GM23248 (cell line): ENCODE measurements at regions not wholly inside any gene's neighbourhood (a gene's known extent, or its start where the extent isn't known, plus 50 kb on each side); places are given as distances from the start of the nearest gene placed in this dataset.
A peak's percentile ranks its signal among the peaks of the same experiment; 100 is the strongest.

Experiments
- DNase-seq: peaks from one replicate; pipeline ENCODE4 v3.0.0-alpha.2; 2015
- H2AFZ ChIP-seq: fragments of 200-600 bp; sonication (generic); 2 replicates; pipeline ENCODE4 v1.6.1; 2016; ENCODE audit warnings: antibody characterized with exemption
- H3F3A ChIP-seq: fragments of 200-600 bp; sonication (generic); 2 replicates; pipeline ENCODE4 v1.6.1; 2016; ENCODE audit warnings: mild to moderate bottlenecking, antibody characterized with exemption, mixed run types; ENCODE audit not compliant: insufficient read depth
- H3K27ac ChIP-seq: fragments of 200-600 bp; sonication (generic); 2 replicates; pipeline ENCODE4 v1.5.1; 2016; ENCODE audit warnings: mild to moderate bottlenecking
- H3K27me3 ChIP-seq: fragments of 200-600 bp; sonication (generic); replicated peaks from 2 replicates; pipeline ENCODE4 v1.6.1; 2016; ENCODE audit warnings: mild to moderate bottlenecking; ENCODE audit not compliant: insufficient read depth
- H3K36me3 ChIP-seq: fragments of 200-600 bp; sonication (generic); 2 replicates; pipeline ENCODE4 v1.6.1; 2016; ENCODE audit warnings: low read depth, mild to moderate bottlenecking
- H3K4me1 ChIP-seq: fragments of 200-600 bp; sonication (generic); 2 replicates; pipeline ENCODE4 v1.6.1; 2016; ENCODE audit warnings: mild to moderate bottlenecking; ENCODE audit not compliant: insufficient read depth
- H3K4me2 ChIP-seq: fragments of 200-600 bp; sonication (generic); one replicate; pipeline ENCODE4 v1.6.1; 2016; ENCODE audit warnings: mild to moderate bottlenecking; ENCODE audit not compliant: unreplicated experiment
- H3K4me3 ChIP-seq: fragments of 200-600 bp; sonication (generic); 2 replicates; pipeline ENCODE4 v1.5.1; 2016; ENCODE audit warnings: mild to moderate bottlenecking
- H3K79me2 ChIP-seq: fragments of 200-600 bp; sonication (generic); 2 replicates; pipeline ENCODE4 v1.6.1; 2016; ENCODE audit warnings: mild to moderate bottlenecking; ENCODE audit not compliant: insufficient read depth
- H3K9ac ChIP-seq: fragments of 200-600 bp; sonication (generic); 2 replicates; pipeline ENCODE4 v1.6.1; 2016; ENCODE audit warnings: mild to moderate bottlenecking
- H3K9me2 ChIP-seq: fragments of 200-600 bp; sonication (generic); 2 replicates; pipeline ENCODE4 v1.6.1; 2016; ENCODE audit warnings: mixed run types, mild to moderate bottlenecking, moderate library complexity; ENCODE audit not compliant: insufficient read depth
- H3K9me3 ChIP-seq: fragments of 200-600 bp; sonication (generic); one replicate; pipeline ENCODE4 v1.6.1; 2017; ENCODE audit warnings: low read depth
- H4K20me1 ChIP-seq: fragments of 200-600 bp; sonication (generic); 2 replicates; pipeline ENCODE4 v1.6.0; 2016; ENCODE audit not compliant: insufficient read depth
- EZH2 ChIP-seq: fragments of 200-600 bp; sonication (generic); IDR thresholded peaks from 2 replicates; pipeline ENCODE4 v1.6.1; 2018; ENCODE audit warnings: antibody characterized with exemption, mild to moderate bottlenecking; ENCODE audit not compliant: insufficient read depth, poor library complexity, severe bottlenecking
- EZH2phosphoT487 ChIP-seq: fragments of 200-600 bp; sonication (generic); IDR thresholded peaks from 2 replicates; pipeline ENCODE4 v1.6.1; 2018; ENCODE audit warnings: antibody characterized with exemption, moderate library complexity, mild to moderate bottlenecking, low read depth; ENCODE audit not compliant: insufficient read depth
- WGBS, 2 experiments: methylation state at CpG; one replicate each; pipeline ENCODE4 v1.1.6; 2015 to 2017; ENCODE audit warnings: low lambda C conversion rate in 2 of 2, low coverage in 1 of 2; ENCODE audit errors: missing lambda C conversion rate in 2 of 2; 5-methylcytosine and 5-hydroxymethylcytosine counted together
- in situ Hi-C: fragments of 300-500 bp; cut with MboI; formaldehyde crosslinking; loops from 2 replicates; pipeline ENCODE4 v1.15.0; 2020

DNA sequence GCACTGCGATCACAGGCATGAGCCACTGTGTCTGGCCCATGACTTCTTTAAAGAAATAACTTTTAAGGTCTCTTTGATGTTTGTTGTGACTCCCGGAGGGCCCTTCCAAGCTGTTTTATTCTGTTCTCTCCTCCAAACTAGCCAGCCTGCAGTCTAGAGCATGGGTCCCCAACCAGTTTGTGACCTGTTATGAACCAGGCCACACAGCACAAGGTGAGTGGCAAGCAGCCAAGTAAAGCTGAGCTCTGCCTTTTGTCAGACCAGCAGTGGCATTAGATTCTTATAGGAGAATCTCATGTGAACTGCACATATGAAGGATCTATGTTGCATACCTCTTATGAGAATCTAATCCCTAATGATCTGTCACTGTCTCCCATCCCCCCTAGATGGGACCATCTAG lies 223.9 kb upstream of the RGPD4 start:
- Histone ChIP-seq H3K4me1 (peaks cover 12% of the 10 kb centered on the region; the same call in 1 of the 2 replicates), H3K79me2 (no peaks in the 10 kb centered on the region), H3K36me3 (no peaks in the 10 kb centered on the region), H3K4me2 (no peak overlapping the region), H3K9ac (no peak overlapping the region), H3K27ac (no peak overlapping the region), H3K27me3 (no peaks in the 10 kb centered on the region), H4K20me1 (no peaks in the 10 kb centered on the region), H3F3A (no peaks in the 10 kb centered on the region), H2AFZ (no peak overlapping the region), H3K9me2 (no peaks in the 10 kb centered on the region), H3K9me3 (no peaks in the 10 kb centered on the region), H3K4me3 (no peak overlapping the region)
- WGBS, 2 experiments = 80 to 86% methylated on average over 2 of the region's 2 CpGs
- no peak for DNase-seq
- in situ Hi-C loops = no loop called here
- TF ChIP-seq EZH2 (no peak), EZH2phosphoT487 (no peak)

- Histone ChIP-seq H3K9me3 (no peaks in the 10 kb centered on the region), H3F3A (no peaks in the 10 kb centered on the region), H3K36me3 (no peaks in the 10 kb centered on the region), H3K9me2 (no peaks in the 10 kb centered on the region), H3K4me3 (no peak overlapping the region), H3K4me2 (no peak overlapping the region), H2AFZ (no peak overlapping the region), H3K4me1 (peaks cover 9% of the 10 kb centered on the region; the same call in 1 of the 2 replicates), H3K79me2 (no peaks in the 10 kb centered on the region), H4K20me1 (no peaks in the 10 kb centered on the region), H3K27ac (no peak overlapping the region), H3K27me3 (no peaks in the 10 kb centered on the region), H3K9ac (no peak overlapping the region)
- in situ Hi-C loops = no loop called here
- TF ChIP-seq EZH2 (no peak), EZH2phosphoT487 (no peak)
- WGBS, 2 experiments = 57 to 74% methylated on average over 1 of the region's 1 CpG
- DNase-seq = peak; percentile 40
Measured at GRCh38 chr2:107607054-107607453, 219.6 kb upstream of the RGPD4 start.

- in situ Hi-C loops = no loop called here
- Histone ChIP-seq H3K36me3 (no peaks in the 10 kb centered on the region), H3K27me3 (no peaks in the 10 kb centered on the region), H3K9me2 (no peaks in the 10 kb centered on the region), H4K20me1 (no peaks in the 10 kb centered on the region), H3K4me1 (peaks cover 9% of the 10 kb centered on the region; the same call in 1 of the 2 replicates), H3K27ac (no peak overlapping the region), H3K9ac (no peak overlapping the region), H3K4me3 (no peak overlapping the region), H3K79me2 (no peaks in the 10 kb centered on the region), H3F3A (no peaks in the 10 kb centered on the region), H3K4me2 (no peak overlapping the region), H2AFZ (no peak overlapping the region), H3K9me3 (no peaks in the 10 kb centered on the region)
- no peak for DNase-seq
- TF ChIP-seq EZH2 = no peak
- no peak for TF ChIP-seq EZH2phosphoT487
- WGBS, 2 experiments = 91 to 94% methylated on average over 1 of the region's 1 CpG
Measured at GRCh38 chr2:107607473-107607872, 219.2 kb upstream of the RGPD4 start.

DNA sequence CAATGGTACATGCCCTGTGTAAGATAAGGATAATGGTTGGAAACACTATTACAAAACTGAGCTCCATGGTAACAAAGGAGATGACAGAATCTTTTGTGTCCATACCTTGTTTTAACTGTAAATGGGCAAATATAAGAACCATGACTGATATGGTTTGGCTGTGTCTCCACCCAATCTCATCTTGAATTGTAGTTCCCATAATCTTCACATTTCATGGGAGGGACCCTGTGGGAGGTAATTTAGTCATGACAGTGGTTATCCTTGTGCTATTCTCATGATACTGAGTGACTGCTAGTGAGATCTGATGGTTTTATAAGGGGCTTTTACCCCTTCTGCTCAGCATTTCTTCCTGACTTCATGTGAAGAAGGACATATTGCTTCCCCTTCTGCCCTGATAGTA lies 211.7 kb upstream of the RGPD4 start:
- no peak for TF ChIP-seq EZH2phosphoT487
- no peak for TF ChIP-seq EZH2

GRCh38 chr2:107618769-107619168 lies 207.9 kb upstream of the RGPD4 start:
- in situ Hi-C loops = no loop called here
- Histone ChIP-seq H3K4me2 (no peak overlapping the region), H3K4me1 (no peaks in the 10 kb centered on the region), H3K9me3 (peaks cover 5% of the 10 kb centered on the region), H3K36me3 (no peaks in the 10 kb centered on the region), H4K20me1 (no peaks in the 10 kb centered on the region), H3K9ac (no peak overlapping the region), H3K4me3 (no peak overlapping the region), H3K79me2 (no peaks in the 10 kb centered on the region), H3K27ac (no peak overlapping the region), H3K9me2 (no peaks in the 10 kb centered on the region), H2AFZ (no peak overlapping the region), H3K27me3 (no peaks in the 10 kb centered on the region), H3F3A (no peaks in the 10 kb centered on the region)
- DNase-seq = no peak
- TF ChIP-seq EZH2phosphoT487 = no peak
- TF ChIP-seq EZH2 = no peak

More for the DNA sequence above, 211.7 kb upstream of the RGPD4 start:
- in situ Hi-C loops = no loop called here
- no peaks in the 10 kb centered on the region for H3K36me3 ChIP-seq
- H4K20me1 ChIP-seq = no peaks in the 10 kb centered on the region
- peaks cover 5% of the 10 kb centered on the region for H3K9me3 ChIP-seq
- H3K4me3 ChIP-seq = no peak overlapping the region
- H3K27ac ChIP-seq = no peak overlapping the region
- DNase-seq = no peak
- no peak overlapping the region for H2AFZ ChIP-seq
- H3K27me3 ChIP-seq = no peaks in the 10 kb centered on the region
- H3K9ac ChIP-seq = no peak overlapping the region
- H3K4me2 ChIP-seq = no peak overlapping the region
- no peaks in the 10 kb centered on the region for H3K4me1 ChIP-seq
- no peaks in the 10 kb centered on the region for H3K79me2 ChIP-seq
- no peaks in the 10 kb centered on the region for H3F3A ChIP-seq
- H3K9me2 ChIP-seq = no peaks in the 10 kb centered on the region
